ENCODE measurements at regions not wholly inside any gene's neighbourhood (a gene's known extent, or its start where the extent isn't known, plus 50 kb on each side); places are given as distances from the start of the nearest gene placed in this dataset.
A peak's percentile ranks its signal among the peaks of the same experiment; 100 is the strongest.
"Not testable (repeated sequence)": the region's sequence is repeated elsewhere in the genome, so short reads cannot be mapped to it uniquely, and the experiment has no call there.

- DNase-seq, result no peak
Observed at GRCh38 chr22:19643448-19644313, 70.6 kb upstream of the SEPTIN5 start.

- DNase-seq, result no peak
Observed at GRCh38 chr22:19644314-19645223, 69.7 kb upstream of the SEPTIN5 start.

- no peak for DNase-seq
Observed at GRCh38 chr22:19645391-19645790, 68.9 kb upstream of the SEPTIN5 start.

GRCh38 chr22:19645905-19646304 is 68.4 kb upstream of the SEPTIN5 start:
- DNase-seq, result no peak

- DNase-seq, result no peak
Observed at GRCh38 chr22:19646383-19646782, 67.9 kb upstream of the SEPTIN5 start.

- peak; percentile 11 for DNase-seq
Observed at GRCh38 chr22:19648419-19648929, 65.8 kb upstream of the SEPTIN5 start.

GRCh38 chr22:19652316-19652715 is 62.0 kb upstream of the SEPTIN5 start:
- no peak for DNase-seq

GRCh38 chr22:19654338-19654987 is 59.8 kb upstream of the SEPTIN5 start:
- no peak for DNase-seq

- DNase-seq, result no peak
Observed at GRCh38 chr22:19655399-19655798, 58.9 kb upstream of the SEPTIN5 start.

GRCh38 chr22:19656541-19657251 is 57.6 kb upstream of the SEPTIN5 start:
- DNase-seq, result no peak

GRCh38 chr22:19657252-19658056 is 56.8 kb upstream of the SEPTIN5 start:
- no peak for DNase-seq

GRCh38 chr22:19658057-19658966 is 56.0 kb upstream of the SEPTIN5 start:
- DNase-seq, result no peak

GRCh38 chr22:19658967-19659804 is 55.1 kb upstream of the SEPTIN5 start:
- DNase-seq, result no peak

GRCh38 chr22:19659805-19660345 is 54.4 kb upstream of the SEPTIN5 start:
- DNase-seq, result no peak

GRCh38 chr22:19660583-19660982 is 53.7 kb upstream of the SEPTIN5 start:
- not testable (repeated sequence) for DNase-seq

GRCh38 chr22:19661156-19661555 is 53.1 kb upstream of the SEPTIN5 start:
- DNase-seq, result no peak

GRCh38 chr22:19662049-19662684 is 52.1 kb upstream of the SEPTIN5 start:
- not testable (repeated sequence) for DNase-seq

GRCh38 chr22:19663286-19663815 is 51.0 kb upstream of the SEPTIN5 start:
- DNase-seq, result peak; percentile 22
